ENCODE measurements at regions not wholly inside any gene's neighbourhood (a gene's known extent, or its start where the extent isn't known, plus 50 kb on each side); places are given as distances from the start of the nearest gene placed in this dataset.
"Not testable (repeated sequence)": the region's sequence is repeated elsewhere in the genome, so short reads cannot be mapped to it uniquely, and the experiment has no call there.

GRCh38 chr16:13332713-13333255 lies 431.4 kb downstream of the SHISA9 start:
- no peak overlapping the region for H3K9ac ChIP-seq
- H4K20me1 ChIP-seq (ENCODE audit: insufficient read depth): no peaks in the 10 kb centered on the region
- no peaks in the 10 kb centered on the region for H3K27me3 ChIP-seq (ENCODE audit: insufficient read depth, low read depth)
- no peaks in the 10 kb centered on the region for H3K79me2 ChIP-seq (ENCODE audit: insufficient read depth, low read depth)
- H3K4me3 ChIP-seq (IDR thresholded peaks at IDR 0.05; ENCODE audit: insufficient read depth, low read depth, low read length): no peak overlapping the region
- no peaks in the 10 kb centered on the region for H3K4me1 ChIP-seq (ENCODE audit: low read depth, poor library complexity, severe bottlenecking)
- no peak overlapping the region for H3K27ac ChIP-seq
- no peak overlapping the region for H3K4me2 ChIP-seq
- TF ChIP-seq, protein P1, sequence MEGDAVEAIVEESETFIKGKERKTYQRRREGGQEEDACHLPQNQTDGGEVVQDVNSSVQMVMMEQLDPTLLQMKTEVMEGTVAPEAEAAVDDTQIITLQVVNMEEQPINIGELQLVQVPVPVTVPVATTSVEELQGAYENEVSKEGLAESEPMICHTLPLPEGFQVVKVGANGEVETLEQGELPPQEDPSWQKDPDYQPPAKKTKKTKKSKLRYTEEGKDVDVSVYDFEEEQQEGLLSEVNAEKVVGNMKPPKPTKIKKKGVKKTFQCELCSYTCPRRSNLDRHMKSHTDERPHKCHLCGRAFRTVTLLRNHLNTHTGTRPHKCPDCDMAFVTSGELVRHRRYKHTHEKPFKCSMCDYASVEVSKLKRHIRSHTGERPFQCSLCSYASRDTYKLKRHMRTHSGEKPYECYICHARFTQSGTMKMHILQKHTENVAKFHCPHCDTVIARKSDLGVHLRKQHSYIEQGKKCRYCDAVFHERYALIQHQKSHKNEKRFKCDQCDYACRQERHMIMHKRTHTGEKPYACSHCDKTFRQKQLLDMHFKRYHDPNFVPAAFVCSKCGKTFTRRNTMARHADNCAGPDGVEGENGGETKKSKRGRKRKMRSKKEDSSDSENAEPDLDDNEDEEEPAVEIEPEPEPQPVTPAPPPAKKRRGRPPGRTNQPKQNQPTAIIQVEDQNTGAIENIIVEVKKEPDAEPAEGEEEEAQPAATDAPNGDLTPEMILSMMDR (conservative IDR thresholded peaks at IDR 0.05; ENCODE audit: low read depth, low read length): no peak
- no peaks in the 10 kb centered on the region for H3K36me3 ChIP-seq (ENCODE audit: insufficient read depth)
- H2AFZ ChIP-seq (ENCODE audit: low read depth): no peak overlapping the region

- Histone ChIP-seq H3K27ac (no peak overlapping the region), H2AFZ (ENCODE audit: low read depth) (no peak overlapping the region), H3K79me2 (ENCODE audit: insufficient read depth, low read depth) (no peaks in the 10 kb centered on the region), H3K4me1 (ENCODE audit: low read depth, poor library complexity, severe bottlenecking) (no peaks in the 10 kb centered on the region), H3K4me2 (no peak overlapping the region), H3K36me3 (ENCODE audit: insufficient read depth) (no peaks in the 10 kb centered on the region), H3K9ac (no peak overlapping the region), H4K20me1 (ENCODE audit: insufficient read depth) (no peaks in the 10 kb centered on the region), H3K27me3 (ENCODE audit: insufficient read depth, low read depth) (no peaks in the 10 kb centered on the region), H3K4me3 (IDR thresholded peaks at IDR 0.05; ENCODE audit: insufficient read depth, low read depth, low read length) (no peak overlapping the region)
- TF ChIP-seq, protein P1 (conservative IDR thresholded peaks at IDR 0.05; ENCODE audit: low read depth, low read length): no peak
These were observed 431.9 kb downstream of the SHISA9 start for GRCh38 chr16:13333336-13333735.

DNA sequence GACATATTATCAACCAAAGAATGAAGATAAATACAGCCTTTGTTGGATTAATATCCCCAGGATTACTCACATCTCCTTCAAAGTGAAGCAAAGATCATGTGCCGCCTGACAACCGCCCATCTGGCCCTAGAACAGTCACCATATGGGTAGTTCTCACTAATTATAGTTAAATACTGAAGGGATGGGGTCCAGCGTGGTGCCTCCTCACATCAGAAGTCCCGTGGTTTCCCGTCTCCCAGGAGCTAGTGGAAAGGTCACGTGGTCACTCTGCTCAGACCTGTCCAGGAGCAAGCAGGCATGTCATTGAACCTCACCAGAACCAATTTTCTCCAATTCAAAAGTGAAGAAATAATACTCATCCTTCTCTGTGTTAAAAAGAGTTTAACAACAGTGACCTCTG lies 434.5 kb downstream of the SHISA9 start:
- Histone ChIP-seq H3K79me2 (ENCODE audit: insufficient read depth, low read depth) (no peaks in the 10 kb centered on the region), H3K27me3 (ENCODE audit: insufficient read depth, low read depth) (no peaks in the 10 kb centered on the region), H3K27ac (no peak overlapping the region), H3K4me3 (IDR thresholded peaks at IDR 0.05; ENCODE audit: insufficient read depth, low read depth, low read length) (no peak overlapping the region), H3K4me1 (ENCODE audit: low read depth, poor library complexity, severe bottlenecking) (no peaks in the 10 kb centered on the region), H3K36me3 (ENCODE audit: insufficient read depth) (no peaks in the 10 kb centered on the region), H3K9ac (no peak overlapping the region), H4K20me1 (ENCODE audit: insufficient read depth) (no peaks in the 10 kb centered on the region), H2AFZ (ENCODE audit: low read depth) (no peak overlapping the region), H3K4me2 (no peak overlapping the region)
- TF ChIP-seq, protein P1 (conservative IDR thresholded peaks at IDR 0.05; ENCODE audit: low read depth, low read length): no peak

DNA sequence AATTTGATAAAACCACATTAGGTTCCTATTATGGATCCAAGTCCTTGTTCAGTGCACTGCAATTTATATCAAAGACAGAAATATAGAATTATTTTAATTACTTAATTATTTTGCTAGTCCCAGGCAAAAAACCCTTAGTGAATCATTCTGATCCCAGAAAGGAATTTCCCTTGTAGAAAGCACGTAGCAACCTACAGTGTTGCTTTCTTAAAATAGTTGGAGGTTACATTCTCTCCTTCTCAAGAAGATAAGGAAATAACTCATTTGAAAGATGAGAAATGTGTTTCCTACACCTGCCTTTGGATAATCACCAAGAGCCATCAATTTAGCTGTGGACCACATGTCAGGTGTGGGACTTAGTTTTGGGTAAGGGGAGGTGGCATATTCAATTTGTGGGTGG lies 434.9 kb downstream of the SHISA9 start:
- Histone ChIP-seq H4K20me1 (ENCODE audit: insufficient read depth) (no peaks in the 10 kb centered on the region), H3K79me2 (ENCODE audit: insufficient read depth, low read depth) (no peaks in the 10 kb centered on the region), H3K27me3 (ENCODE audit: insufficient read depth, low read depth) (no peaks in the 10 kb centered on the region), H3K36me3 (ENCODE audit: insufficient read depth) (no peaks in the 10 kb centered on the region), H2AFZ (ENCODE audit: low read depth) (no peak overlapping the region), H3K9ac (no peak overlapping the region), H3K4me2 (no peak overlapping the region), H3K27ac (no peak overlapping the region), H3K4me1 (ENCODE audit: low read depth, poor library complexity, severe bottlenecking) (no peaks in the 10 kb centered on the region), H3K4me3 (IDR thresholded peaks at IDR 0.05; ENCODE audit: insufficient read depth, low read depth, low read length) (no peak overlapping the region)
- TF ChIP-seq, protein P1 (conservative IDR thresholded peaks at IDR 0.05; ENCODE audit: low read depth, low read length): no peak

GRCh38 chr16:13336907-13337881 lies 435.8 kb downstream of the SHISA9 start:
- not testable (repeated sequence) for H3K79me2 ChIP-seq (ENCODE audit: insufficient read depth, low read depth); H3K4me1 ChIP-seq (ENCODE audit: low read depth, poor library complexity, severe bottlenecking); H3K36me3 ChIP-seq (ENCODE audit: insufficient read depth); H3K27ac ChIP-seq; H2AFZ ChIP-seq (ENCODE audit: low read depth); H3K27me3 ChIP-seq (ENCODE audit: insufficient read depth, low read depth); H3K4me2 ChIP-seq; H3K9ac ChIP-seq; H4K20me1 ChIP-seq (ENCODE audit: insufficient read depth); H3K4me3 ChIP-seq (IDR thresholded peaks at IDR 0.05; ENCODE audit: insufficient read depth, low read depth, low read length)

Data from KMS-11 (cell line).